ENCODE measurements at regions not wholly inside any gene's neighbourhood (a gene's known extent, or its start where the extent isn't known, plus 50 kb on each side); places are given as distances from the start of the nearest gene placed in this dataset.

DNA sequence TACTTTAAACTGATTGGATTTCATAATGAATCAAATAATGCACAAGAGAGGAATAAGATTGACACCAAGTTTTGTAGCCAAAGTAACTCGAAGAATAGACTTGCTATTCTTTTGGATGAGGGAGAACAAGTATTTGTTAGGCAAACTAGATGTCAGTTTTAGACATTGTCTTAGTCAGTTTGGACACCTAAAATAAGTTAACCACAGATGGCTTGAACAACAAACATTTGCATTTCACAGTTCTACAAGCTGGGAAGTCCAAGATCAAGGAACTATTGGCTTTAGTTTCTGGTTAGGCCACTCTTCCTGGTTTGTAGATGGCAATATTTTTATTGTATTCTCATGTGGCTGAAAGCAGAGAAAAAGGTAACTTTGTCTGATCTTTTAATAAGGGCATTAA, 61.3 kb upstream of the OSTN start:
- TF ChIP-seq CTCF (conservative IDR thresholded peaks at IDR 0.05; ENCODE audit: low read length) (no peak), EZH2phosphoT487 (IDR thresholded peaks at IDR 0.05; ENCODE audit: borderline replicate concordance, low read depth, low read length) (no peak)
